Neuron (in vitro differentiated cells): ENCODE measurements at regions not wholly inside any gene's neighbourhood (a gene's known extent, or its start where the extent isn't known, plus 50 kb on each side); places are given as distances from the start of the nearest gene placed in this dataset.

Experiments
- H2AFZ ChIP-seq: one replicate; pipeline ENCODE4 v1.6.1; 2013; ENCODE audit warnings: low read depth, mild to moderate bottlenecking, inconsistent platforms, low read length, moderate library complexity
- H3K27me3 ChIP-seq: one replicate; pipeline ENCODE4 v1.6.1; 2013; ENCODE audit warnings: low read length; ENCODE audit not compliant: insufficient read depth
- H3K36me3 ChIP-seq: one replicate; pipeline ENCODE4 v1.6.1; 2013; ENCODE audit warnings: low read length; ENCODE audit not compliant: insufficient read depth
- H3K4me1 ChIP-seq: one replicate; pipeline ENCODE4 v1.6.1; 2013; ENCODE audit warnings: low read length; ENCODE audit not compliant: insufficient read depth
- H3K4me3 ChIP-seq: 2 replicates; pipeline ENCODE4 v1.5.1; 2013; ENCODE audit warnings: mild to moderate bottlenecking, low read length, moderate library complexity
- H3K9me3 ChIP-seq: one replicate; pipeline ENCODE4 v1.6.1; 2013; ENCODE audit warnings: low read length

DNA sequence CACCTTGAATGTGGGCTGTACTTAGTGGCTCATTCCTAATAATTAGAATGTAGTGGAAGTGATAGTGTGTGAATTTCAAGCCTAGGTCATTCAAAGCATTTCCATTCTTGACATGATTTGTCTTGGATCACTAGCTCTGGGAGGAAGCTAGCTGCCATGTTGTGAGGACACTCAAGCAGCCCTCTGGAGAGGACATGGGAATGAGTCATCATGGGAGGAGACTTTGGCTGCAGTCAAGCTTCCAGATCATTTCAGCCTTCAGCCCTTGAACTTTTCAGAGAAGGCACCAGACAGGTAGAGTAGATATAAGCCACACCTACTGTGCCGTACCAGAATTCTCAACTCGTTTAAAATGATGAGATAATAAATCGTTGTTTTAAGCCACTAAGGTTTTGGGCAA is 506.9 kb downstream of the ZNF608 start:
- H3K4me1 ChIP-seq = peaks cover 31% of the 10 kb centered on the region
- no peak overlapping the region for H3K4me3 ChIP-seq
- no peak overlapping the region for H2AFZ ChIP-seq
- no peaks in the 10 kb centered on the region for H3K27me3 ChIP-seq
- H3K36me3 ChIP-seq = no peaks in the 10 kb centered on the region
- H3K9me3 ChIP-seq = peaks cover 14% of the 10 kb centered on the region

DNA sequence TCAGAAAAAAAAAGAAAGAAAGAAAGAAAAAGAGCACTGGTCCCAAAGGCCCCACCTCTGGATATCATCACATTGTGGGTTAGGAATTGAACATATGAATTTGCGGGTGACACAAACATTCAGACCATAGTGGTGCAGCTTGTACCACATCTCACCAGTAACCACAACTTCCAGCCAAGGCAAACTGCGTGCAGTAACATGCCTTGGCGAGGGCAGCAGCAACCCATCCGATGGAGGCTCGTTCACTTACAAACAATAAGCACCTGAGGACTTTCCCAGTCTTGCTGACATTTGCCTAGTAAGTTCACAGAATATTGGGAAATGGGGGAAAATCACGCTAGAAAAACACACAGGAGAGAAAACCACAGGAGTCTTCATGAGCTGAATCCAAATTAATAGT is 508.1 kb downstream of the ZNF608 start:
- H2AFZ ChIP-seq = no peak overlapping the region
- H3K36me3 ChIP-seq = no peaks in the 10 kb centered on the region
- H3K4me1 ChIP-seq = peaks cover 43% of the 10 kb centered on the region
- peaks cover 7% of the 10 kb centered on the region for H3K9me3 ChIP-seq
- H3K4me3 ChIP-seq = no peak overlapping the region
- no peaks in the 10 kb centered on the region for H3K27me3 ChIP-seq

DNA sequence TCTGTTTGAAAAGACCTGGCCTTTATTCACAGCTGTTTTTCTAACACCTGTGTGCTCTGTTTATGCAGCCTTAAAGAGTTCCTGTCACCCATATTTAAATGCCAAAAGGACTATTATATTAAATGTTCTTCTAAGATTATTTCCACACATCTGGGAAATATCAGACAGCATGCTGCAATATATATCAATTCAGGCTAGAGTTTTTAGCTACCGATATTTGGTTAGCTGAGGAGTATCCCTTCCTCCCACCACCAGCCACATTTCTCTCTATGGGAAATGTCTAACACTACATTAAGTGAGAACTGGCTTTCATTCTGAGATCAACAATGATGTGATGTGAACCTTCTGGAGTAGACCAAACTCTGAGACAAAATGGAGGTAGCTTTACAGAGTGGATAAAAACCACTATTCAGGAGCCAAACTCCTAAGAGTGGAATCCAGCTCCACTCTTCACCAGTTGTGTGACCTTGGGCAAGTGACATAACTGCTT is 509.2 kb downstream of the ZNF608 start:
- Histone ChIP-seq H3K36me3 (no peaks in the 10 kb centered on the region), H3K4me1 (peaks cover 52% of the 10 kb centered on the region), H3K9me3 (peaks cover 5% of the 10 kb centered on the region), H2AFZ (no peak overlapping the region), H3K27me3 (no peaks in the 10 kb centered on the region), H3K4me3 (no peak overlapping the region)

DNA sequence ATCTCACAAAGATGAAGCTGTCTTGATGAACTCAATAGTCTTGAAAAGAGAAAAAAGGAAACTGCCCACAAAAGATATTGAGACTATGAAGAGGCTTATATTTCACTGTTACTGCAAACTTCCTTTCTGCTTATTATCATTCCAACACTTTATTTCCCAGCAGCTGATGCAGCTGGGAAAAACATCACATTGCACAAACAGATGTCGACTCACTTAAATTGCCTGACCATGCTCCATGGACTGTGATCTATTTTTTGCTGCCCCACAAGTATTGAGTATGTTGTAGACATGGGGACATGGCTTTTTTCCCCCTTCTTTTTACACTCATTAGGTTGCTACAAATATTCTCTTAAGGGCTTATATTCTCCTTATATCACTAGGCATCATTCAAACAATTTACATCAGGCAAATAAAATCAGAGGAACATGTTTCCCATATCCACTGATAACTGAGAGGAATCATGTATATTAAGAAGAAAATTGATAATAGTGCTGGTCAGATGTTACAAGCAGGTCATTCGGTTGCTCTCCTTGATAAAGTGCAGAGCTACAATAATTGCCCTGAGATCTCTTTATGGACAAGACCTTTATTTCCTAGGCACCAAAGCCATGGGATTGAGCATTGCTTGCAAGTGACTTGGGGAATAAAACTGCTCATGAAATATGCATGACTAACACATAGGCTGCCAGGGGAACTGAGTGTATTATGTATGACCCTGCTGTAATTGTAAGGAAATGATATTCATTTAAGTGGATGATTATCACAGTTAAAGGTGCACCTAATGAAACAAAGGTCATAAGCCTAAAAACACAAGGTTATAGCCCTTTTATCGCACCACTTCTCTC is 509.9 kb downstream of the ZNF608 start:
- Histone ChIP-seq H3K4me1 (peaks cover 59% of the 10 kb centered on the region), H3K27me3 (no peaks in the 10 kb centered on the region), H3K9me3 (peaks cover 5% of the 10 kb centered on the region), H3K36me3 (no peaks in the 10 kb centered on the region), H3K4me3 (no peak overlapping the region), H2AFZ (no peak overlapping the region)

DNA sequence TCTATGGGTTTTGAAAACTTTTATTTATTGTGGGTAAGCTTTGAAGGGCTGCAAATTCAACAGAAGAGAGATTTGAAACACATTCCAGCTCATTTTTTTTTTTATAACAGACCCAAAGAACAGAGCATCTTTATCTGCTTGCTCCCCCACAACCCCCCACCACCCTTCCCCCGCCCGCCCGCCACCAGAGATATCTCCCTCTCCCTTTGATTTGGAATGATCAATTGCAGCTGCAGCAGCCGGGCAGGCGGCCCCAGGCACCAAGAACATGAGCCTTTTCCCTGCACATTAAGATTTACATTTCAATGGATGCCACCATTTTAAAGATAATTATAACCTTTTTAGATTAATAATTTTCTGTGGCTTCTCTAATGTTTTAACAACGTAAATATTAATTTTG is 510.9 kb downstream of the ZNF608 start:
- Histone ChIP-seq H3K27me3 (no peaks in the 10 kb centered on the region), H2AFZ (no peak overlapping the region), H3K9me3 (peaks cover 5% of the 10 kb centered on the region), H3K4me1 (peaks cover 59% of the 10 kb centered on the region), H3K4me3 (no peak overlapping the region), H3K36me3 (no peaks in the 10 kb centered on the region)

DNA sequence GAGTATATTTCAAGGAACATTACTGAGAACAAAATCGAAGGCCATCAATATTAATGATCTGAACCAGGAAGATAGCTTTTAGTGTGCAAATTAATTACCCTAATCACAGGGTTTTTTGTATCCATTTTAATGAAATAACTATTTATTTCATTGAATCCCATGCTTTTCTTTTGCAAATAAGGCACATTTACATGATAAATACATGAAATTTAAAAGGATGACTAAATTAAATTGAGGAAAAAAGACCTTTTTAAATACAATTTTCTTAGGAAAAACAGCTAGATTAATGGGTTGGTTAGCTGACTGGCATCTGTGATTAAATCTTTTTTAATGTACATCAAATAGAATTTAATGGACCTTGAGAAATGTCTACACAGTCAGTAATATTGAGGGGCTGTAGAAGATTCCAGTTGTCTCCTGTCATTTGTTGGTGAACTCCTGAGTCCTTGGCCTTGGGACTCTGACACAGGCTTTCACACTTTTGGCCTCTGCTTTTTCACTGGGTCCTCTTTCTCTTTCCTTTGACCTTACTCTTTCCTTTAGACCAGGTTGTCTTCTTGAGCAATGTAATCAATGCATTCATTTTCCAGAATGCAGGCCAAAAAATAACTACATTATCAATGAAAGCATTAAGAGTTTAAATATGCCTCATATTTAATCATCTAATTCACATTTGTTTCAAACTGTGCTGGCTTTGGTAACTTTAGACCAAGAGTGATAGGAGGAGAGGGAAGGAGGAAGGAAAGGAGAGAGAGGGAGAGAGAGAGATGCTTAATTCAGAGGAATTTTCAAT is 511.5 kb downstream of the ZNF608 start:
- Histone ChIP-seq H3K4me1 (peaks cover 59% of the 10 kb centered on the region), H3K4me3 (no peak overlapping the region), H3K27me3 (no peaks in the 10 kb centered on the region), H3K9me3 (peaks cover 10% of the 10 kb centered on the region), H3K36me3 (no peaks in the 10 kb centered on the region), H2AFZ (no peak overlapping the region)

DNA sequence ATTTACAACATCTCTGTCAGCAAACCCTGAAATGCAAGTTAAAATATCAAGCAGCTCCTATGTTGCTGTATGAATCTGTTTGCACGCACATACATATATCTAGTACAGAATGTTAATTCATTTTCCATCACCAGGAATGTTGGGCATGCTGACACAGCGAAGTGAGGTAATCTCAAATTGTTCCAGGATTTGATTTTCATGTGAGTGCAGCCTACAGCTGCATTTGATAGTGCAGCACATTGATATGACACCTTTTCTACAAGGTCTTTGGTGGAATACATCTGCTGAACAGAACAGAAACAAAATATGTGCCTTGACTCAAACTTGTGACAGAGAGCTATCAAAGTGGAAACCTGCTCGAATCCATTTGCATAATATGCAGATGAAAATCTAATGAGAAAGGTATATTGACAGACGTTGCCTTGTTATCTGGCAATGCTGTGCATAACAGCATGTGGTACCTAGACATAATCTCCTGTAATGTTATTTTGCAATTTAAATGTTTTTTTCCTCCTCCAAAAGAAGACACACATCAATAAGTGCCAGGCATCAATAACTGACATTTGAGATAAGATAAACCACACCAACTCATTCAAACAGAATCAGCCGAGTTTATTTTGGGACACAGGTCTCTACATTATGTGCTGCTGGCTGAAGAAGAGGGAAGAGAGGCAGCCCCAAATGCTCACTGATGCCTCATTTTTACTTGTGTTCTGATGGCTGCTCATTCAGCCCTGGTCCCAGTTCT is 512.2 kb downstream of the ZNF608 start:
- peaks cover 59% of the 10 kb centered on the region for H3K4me1 ChIP-seq
- H3K4me3 ChIP-seq = no peak overlapping the region
- peaks cover 8% of the 10 kb centered on the region for H3K9me3 ChIP-seq
- H3K27me3 ChIP-seq = no peaks in the 10 kb centered on the region
- H3K36me3 ChIP-seq = no peaks in the 10 kb centered on the region
- H2AFZ ChIP-seq = no peak overlapping the region

DNA sequence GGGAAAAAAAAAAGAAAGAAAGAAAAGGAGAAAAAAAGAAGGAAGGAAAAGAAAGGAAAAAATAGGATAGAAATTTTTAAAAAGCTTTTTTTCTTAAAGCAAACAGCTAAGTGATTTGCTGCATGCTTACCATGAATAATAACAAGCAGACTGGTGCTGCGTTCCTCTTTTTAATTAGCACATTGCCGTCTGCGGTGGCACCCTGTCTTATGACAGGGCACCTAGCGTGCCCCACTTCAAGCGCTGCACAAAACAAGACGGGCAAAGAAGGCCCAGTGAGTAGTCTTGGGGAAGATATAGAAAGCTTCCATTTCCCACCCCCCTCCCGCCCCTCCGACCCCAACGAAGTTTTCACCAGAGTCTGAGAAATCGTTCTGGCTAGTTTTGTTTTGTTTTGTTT is 513.9 kb downstream of the ZNF608 start:
- Histone ChIP-seq H3K4me1 (peaks cover 57% of the 10 kb centered on the region), H3K9me3 (peaks cover 10% of the 10 kb centered on the region), H3K36me3 (no peaks in the 10 kb centered on the region), H3K4me3 (no peak overlapping the region), H3K27me3 (no peaks in the 10 kb centered on the region), H2AFZ (no peak overlapping the region)

DNA sequence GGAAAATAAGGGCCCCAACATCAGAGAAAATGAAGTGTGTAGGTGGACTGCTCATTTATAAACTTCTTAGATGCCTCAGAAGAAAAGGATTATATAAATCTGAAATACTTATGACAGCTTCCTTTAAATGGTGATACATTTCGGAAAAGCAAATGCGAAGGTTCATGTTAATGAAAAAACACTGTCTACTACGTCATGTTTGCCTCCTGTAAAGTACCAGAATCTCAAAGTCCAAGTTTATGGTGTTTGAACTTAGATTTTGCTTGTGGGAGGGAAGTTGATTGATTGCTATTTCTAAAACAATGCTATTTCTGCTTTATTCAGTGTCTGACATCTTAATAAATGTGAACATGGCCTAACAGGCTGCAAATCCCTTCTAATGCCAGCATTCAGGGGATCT is 514.6 kb downstream of the ZNF608 start:
- Histone ChIP-seq H3K4me3 (no peak overlapping the region), H3K27me3 (no peaks in the 10 kb centered on the region), H3K9me3 (peaks cover 10% of the 10 kb centered on the region), H3K4me1 (peaks cover 49% of the 10 kb centered on the region), H2AFZ (no peak overlapping the region), H3K36me3 (no peaks in the 10 kb centered on the region)

DNA sequence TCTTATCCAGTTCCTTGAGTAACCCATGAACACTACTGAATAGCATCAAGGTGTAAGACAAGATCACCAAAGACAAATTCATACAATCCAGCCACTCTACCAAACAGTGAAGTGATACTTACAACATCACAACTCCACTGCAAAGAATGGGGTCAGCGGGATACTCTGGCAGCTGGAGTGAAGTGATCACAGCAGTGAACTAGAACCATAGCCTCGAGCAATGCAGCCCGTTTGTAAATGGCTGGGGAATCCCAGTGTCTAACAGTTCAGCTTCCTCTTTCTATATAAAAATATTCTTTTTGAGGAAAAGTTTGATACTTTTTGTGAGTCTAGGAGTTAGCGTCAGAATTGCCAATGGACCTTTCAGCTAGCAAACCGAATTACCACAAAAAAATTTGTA is 515.2 kb downstream of the ZNF608 start:
- Histone ChIP-seq H3K36me3 (no peaks in the 10 kb centered on the region), H2AFZ (no peak overlapping the region), H3K4me1 (peaks cover 44% of the 10 kb centered on the region), H3K9me3 (peaks cover 10% of the 10 kb centered on the region), H3K27me3 (no peaks in the 10 kb centered on the region), H3K4me3 (no peak overlapping the region)

DNA sequence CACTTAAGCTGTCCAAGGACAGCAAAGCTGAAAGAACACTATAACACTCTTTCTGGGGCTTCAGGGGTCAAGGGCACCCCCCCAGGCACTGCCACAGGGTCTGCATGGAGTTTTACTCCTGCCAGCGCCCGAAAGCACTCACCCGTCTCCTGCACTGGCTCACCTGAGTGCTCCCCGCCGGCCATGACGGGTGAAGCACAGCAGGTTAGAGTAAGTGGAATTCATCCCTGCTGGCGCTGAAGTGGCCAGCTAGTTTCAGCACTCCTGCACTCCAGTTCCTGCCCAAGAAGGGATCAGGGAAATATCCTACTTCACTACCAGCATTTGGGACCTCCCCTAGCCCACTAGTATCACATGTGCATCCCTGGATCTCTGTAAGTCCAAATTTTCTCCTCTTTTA is 516.0 kb downstream of the ZNF608 start:
- no peak overlapping the region for H2AFZ ChIP-seq
- no peak overlapping the region for H3K4me3 ChIP-seq
- H3K27me3 ChIP-seq = no peaks in the 10 kb centered on the region

DNA sequence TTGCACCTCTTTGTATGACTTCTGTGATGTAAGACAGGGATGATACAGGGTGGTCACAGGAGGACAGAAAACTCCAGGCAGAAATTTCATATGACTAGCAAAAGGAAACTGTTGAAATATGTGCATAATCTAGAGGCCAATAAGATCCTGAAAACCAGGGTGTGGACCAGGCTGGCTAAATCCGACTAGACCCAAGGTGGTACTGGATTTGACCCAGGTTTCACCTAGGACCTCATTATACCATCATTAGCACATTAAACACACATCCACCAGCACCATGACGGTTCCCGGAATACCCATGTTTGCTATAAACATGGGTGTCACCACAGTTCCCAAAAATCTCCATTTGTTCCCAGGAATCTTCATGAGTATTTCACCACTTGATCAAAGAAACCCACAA is 517.1 kb downstream of the ZNF608 start:
- H3K27me3 ChIP-seq = no peaks in the 10 kb centered on the region

More for the DNA sequence above, 516.0 kb downstream of the ZNF608 start:
- Histone ChIP-seq H3K4me1 (peaks cover 37% of the 10 kb centered on the region), H3K36me3 (no peaks in the 10 kb centered on the region), H3K9me3 (peaks cover 10% of the 10 kb centered on the region)

DNA sequence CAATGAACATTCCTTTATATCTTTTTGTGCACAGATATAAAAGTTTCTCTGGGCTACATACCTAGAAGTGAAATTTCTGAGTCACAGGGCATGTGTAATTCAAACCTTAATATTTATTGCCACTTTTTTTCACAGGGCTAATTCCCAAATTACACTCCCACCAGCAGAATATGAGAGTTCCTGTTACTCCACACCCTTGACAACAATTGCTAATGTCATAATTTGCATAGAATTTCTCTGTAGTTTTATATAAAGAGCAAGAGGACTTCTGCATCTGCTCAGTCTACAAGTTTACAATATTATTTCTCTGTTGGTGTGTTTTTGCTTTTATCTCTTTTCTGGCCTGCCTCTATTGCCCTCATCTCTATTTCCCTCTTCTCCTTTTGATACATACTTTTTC is 518.5 kb downstream of the ZNF608 start:
- no peak overlapping the region for H3K4me3 ChIP-seq
- no peak overlapping the region for H2AFZ ChIP-seq
- H3K4me1 ChIP-seq = peaks cover 13% of the 10 kb centered on the region
- peaks cover 10% of the 10 kb centered on the region for H3K9me3 ChIP-seq
- H3K27me3 ChIP-seq = no peaks in the 10 kb centered on the region
- H3K36me3 ChIP-seq = no peaks in the 10 kb centered on the region

More for the DNA sequence above, 517.1 kb downstream of the ZNF608 start:
- Histone ChIP-seq H3K9me3 (peaks cover 10% of the 10 kb centered on the region), H2AFZ (no peak overlapping the region), H3K36me3 (no peaks in the 10 kb centered on the region), H3K4me1 (peaks cover 26% of the 10 kb centered on the region), H3K4me3 (no peak overlapping the region)
